Heart left ventricle (tissue), 16 donors: ENCODE measurements at regions not wholly inside any gene's neighbourhood (a gene's known extent, or its start where the extent isn't known, plus 50 kb on each side); places are given as distances from the start of the nearest gene placed in this dataset.

Source experiments
- ATAC-seq, 4 donors: fragments of 200-7000 bp; cut with Tn5 transposase; one replicate each; pipeline ENCODE4 v1.9.1; 2020 to 2022; ENCODE audit warnings: moderate library complexity in 4 of 4, mild to moderate bottlenecking in 3 of 4, moderate number of reproducible peaks in 1 of 4
- DNase-seq, 5 donors: peaks; one replicate each; pipeline ENCODE4 v3.0.0-alpha.2; 2020
- H3K27ac ChIP-seq, 12 donors: fragments of 200-600 bp; sonication (generic) in 4 of 12; one replicate each; pipeline versions ENCODE4 v1.5.0 to v1.8.0; 2016 to 2022; ENCODE audit warnings: mild to moderate bottlenecking in 2 of 12
- H3K27me3 ChIP-seq, 9 donors: fragments of 200-600 bp; sonication (generic) in 2 of 9; one replicate each; pipeline versions ENCODE4 v1.5.1 to v1.8.0; 2016 to 2022; ENCODE audit warnings: mild to moderate bottlenecking in 3 of 9
- H3K36me3 ChIP-seq, 9 donors: fragments of 200-600 bp; sonication (generic) in 2 of 9; one replicate each; pipeline versions ENCODE4 v1.5.0 to v1.8.0; 2018 to 2022; ENCODE audit warnings: mild to moderate bottlenecking in 2 of 9
- H3K4me1 ChIP-seq, 12 donors: fragments of 200-600 bp; sonication (generic) in 4 of 12; one replicate each; pipeline versions ENCODE4 v1.5.0 to v1.8.0; 2016 to 2022; ENCODE audit warnings: mild to moderate bottlenecking in 3 of 12
- H3K4me3 ChIP-seq, 12 donors: fragments of 200-600 bp; sonication (generic) in 4 of 12; one replicate each; pipeline versions ENCODE4 v1.5.0 to v1.8.0; 2017 to 2022; ENCODE audit warnings: mild to moderate bottlenecking in 9 of 12, moderate library complexity in 4 of 12
- H3K9me3 ChIP-seq, 12 donors: fragments of 200-600 bp; sonication (generic) in 4 of 12; one replicate each; pipeline versions ENCODE4 v1.5.0 to v1.8.0; 2016 to 2022; ENCODE audit warnings: mild to moderate bottlenecking in 1 of 12
- CTCF ChIP-seq, 12 donors: fragments of 200-600 bp; sonication (generic) in 4 of 12; IDR thresholded peaks; one replicate each; pipeline versions ENCODE4 v1.5.0 to v1.8.0; 2018 to 2022; ENCODE audit warnings: antibody characterized with exemption in 12 of 12, mild to moderate bottlenecking in 5 of 12
- POLR2A ChIP-seq, 2 donors: fragments of 450-650 bp; IDR thresholded peaks; one replicate each; pipeline ENCODE4 v1.6.1; 2017; ENCODE audit warnings: antibody characterized with exemption in 2 of 2, mild to moderate bottlenecking in 2 of 2, moderate library complexity in 2 of 2
- WGBS, 4 donors: extraction: QIAGEN DNeasy Blood & Tissue Kit in 2 of 4; methylation state at CpG; one replicate each; pipeline versions ENCODE4 v1.1.5 to v1.1.7; 2013 to 2018; 5-methylcytosine and 5-hydroxymethylcytosine counted together
- intact Hi-C, 10 donors: fragments of 100-400 bp; cut with DNase I; formaldehyde crosslinking; loops; one replicate each; pipeline versions ENCODE4 v1.11.1 to v1.14.2; 2022
- donor health status: ischemic (EF 13 %, LVEDD 7.1; RV severe dilation, severe dysfunction).
- donor health status: healthy with polysubstance abuse.
- donor health status: DM: no; HTN: yes; CAD: no.
- donor health status: DM: no; HTN: no; CAD: no.
- donor health status: ischemic (EF 25% LVEDD 6.9; RV normal size, moderate dysfunction).
- donor health status: ischemic (EF 25% LVEDD 5.7; RV mildly dilated, moderate dysfunction).
- donor health status: healthy.
- donor health status: DM: yes; HTN: yes; CAD: no.
- donor health status: ischemic (EF 35%, LVEDD 5.7; RV mildly dilated, moderate dysfunction).
- donor health status: nonischemic (EF 11% LVEDD 7.7; RV severe dilation, severe dysfunction).
- donor health status: DM: yes; HTN: yes; CAD: no.
- donor health status: PGD.
- donor health status: ischemic (EF 29% LVEDD 5.4; RV normal size, mild dysfunction).
- donor health status: nonischemic (EF 23%, LVEDD 6.1; RV moderate dilation, normal function).

GRCh38 chr4:187268940-187269339, 545.3 kb upstream of the FAT1 start:
- Histone ChIP-seq H3K36me3 (no peaks in the 10 kb centered on the region), H3K27ac (no peak overlapping the region), H3K9me3 (no peaks in the 10 kb centered on the region), H3K27me3 (no peaks in the 10 kb centered on the region), H3K4me3 (no peak overlapping the region), H3K4me1 (no peaks in the 10 kb centered on the region)
- no peak for DNase-seq
- WGBS, 4 donors: 31 to 62% (median 55%) methylated on average over 2 of the region's 2 CpGs
- TF ChIP-seq POLR2A (IDR thresholded peaks at IDR 0.05) (no peak), CTCF (IDR thresholded peaks at IDR 0.05) (no peak)
- ATAC-seq: no peak
- intact Hi-C loops: loop anchor here in 1 of 10 donors (10.0 kb wide), 1 partner anchor 446 kb away; no protein-coding TSS in a partner anchor

GRCh38 chr4:187270154-187270553, 546.5 kb upstream of the FAT1 start:
- H3K4me1 ChIP-seq: no peaks in the 10 kb centered on the region
- no peaks in the 10 kb centered on the region for H3K9me3 ChIP-seq
- intact Hi-C loops: no loop called here
- TF ChIP-seq POLR2A (IDR thresholded peaks at IDR 0.05) (no peak), CTCF (IDR thresholded peaks at IDR 0.05) (no peak)
- H3K4me3 ChIP-seq: no peak overlapping the region
- DNase-seq (no peak), ATAC-seq (no peak)
- no peaks in the 10 kb centered on the region for H3K36me3 ChIP-seq
- H3K27me3 ChIP-seq: no peaks in the 10 kb centered on the region
- H3K27ac ChIP-seq: no peak overlapping the region
- WGBS, 4 donors: 34 to 57% (median 40%) methylated on average over 3 of the region's 3 CpGs

- Histone ChIP-seq H3K9me3 (no peaks in the 10 kb centered on the region), H3K27me3 (no peaks in the 10 kb centered on the region), H3K36me3 (no peaks in the 10 kb centered on the region), H3K4me1 (no peaks in the 10 kb centered on the region), H3K4me3 (no peak overlapping the region), H3K27ac (no peak overlapping the region)
- no peak for ATAC-seq
- TF ChIP-seq CTCF (IDR thresholded peaks at IDR 0.05): no peak
- intact Hi-C loops: no loop called here
- DNase-seq: no peak
- WGBS, 4 donors: 81 to 89% (median 85%) methylated on average over 2 of the region's 2 CpGs
Measured at GRCh38 chr4:187271848-187272247, 548.2 kb upstream of the FAT1 start.

- TF ChIP-seq CTCF (IDR thresholded peaks at IDR 0.05): no peak
- TF ChIP-seq POLR2A (IDR thresholded peaks at IDR 0.05): no peak
- Histone ChIP-seq H3K27ac (no peak overlapping the region), H3K4me3 (no peak overlapping the region), H3K4me1 (no peaks in the 10 kb centered on the region), H3K36me3 (no peaks in the 10 kb centered on the region), H3K27me3 (no peaks in the 10 kb centered on the region), H3K9me3 (no peaks in the 10 kb centered on the region)
- intact Hi-C loops: no loop called here
- 56 to 77% (median 67%) methylated on average over 2 of the region's 2 CpGs for whole genome bisulfite sequencing, 4 donors
- ATAC-seq: no peak
- no peak for DNase-seq
Measured at GRCh38 chr4:187274153-187274552, 550.5 kb upstream of the FAT1 start.
